ENCODE measurements at regions not wholly inside any gene's neighbourhood (a gene's known extent, or its start where the extent isn't known, plus 50 kb on each side); places are given as distances from the start of the nearest gene placed in this dataset.

- no peak for DNase-seq (ENCODE audit: low read depth)
- TF ChIP-seq, protein P1, sequence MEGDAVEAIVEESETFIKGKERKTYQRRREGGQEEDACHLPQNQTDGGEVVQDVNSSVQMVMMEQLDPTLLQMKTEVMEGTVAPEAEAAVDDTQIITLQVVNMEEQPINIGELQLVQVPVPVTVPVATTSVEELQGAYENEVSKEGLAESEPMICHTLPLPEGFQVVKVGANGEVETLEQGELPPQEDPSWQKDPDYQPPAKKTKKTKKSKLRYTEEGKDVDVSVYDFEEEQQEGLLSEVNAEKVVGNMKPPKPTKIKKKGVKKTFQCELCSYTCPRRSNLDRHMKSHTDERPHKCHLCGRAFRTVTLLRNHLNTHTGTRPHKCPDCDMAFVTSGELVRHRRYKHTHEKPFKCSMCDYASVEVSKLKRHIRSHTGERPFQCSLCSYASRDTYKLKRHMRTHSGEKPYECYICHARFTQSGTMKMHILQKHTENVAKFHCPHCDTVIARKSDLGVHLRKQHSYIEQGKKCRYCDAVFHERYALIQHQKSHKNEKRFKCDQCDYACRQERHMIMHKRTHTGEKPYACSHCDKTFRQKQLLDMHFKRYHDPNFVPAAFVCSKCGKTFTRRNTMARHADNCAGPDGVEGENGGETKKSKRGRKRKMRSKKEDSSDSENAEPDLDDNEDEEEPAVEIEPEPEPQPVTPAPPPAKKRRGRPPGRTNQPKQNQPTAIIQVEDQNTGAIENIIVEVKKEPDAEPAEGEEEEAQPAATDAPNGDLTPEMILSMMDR (conservative IDR thresholded peaks at IDR 0.05; ENCODE audit: control insufficient read depth, insufficient read depth, low read depth, low read length) = no peak
- no peak overlapping the region for H3K4me3 ChIP-seq (ENCODE audit: control insufficient read depth, low read depth, low read length)
Measured at GRCh38 chr10:34869135-34869836, 54.2 kb upstream of the PARD3 start.

GRCh38 chr10:34868589-34868988 is 53.5 kb upstream of the PARD3 start:
- TF ChIP-seq, protein P1 (conservative IDR thresholded peaks at IDR 0.05; ENCODE audit: control insufficient read depth, insufficient read depth, low read depth, low read length) = no peak
- H3K4me3 ChIP-seq (ENCODE audit: control insufficient read depth, low read depth, low read length) = no peak overlapping the region
- no peak for DNase-seq (ENCODE audit: low read depth)

- no peak overlapping the region for H3K4me3 ChIP-seq (ENCODE audit: control insufficient read depth, low read depth, low read length)
Measured at GRCh38 chr10:34866848-34867247, 51.8 kb upstream of the PARD3 start.

More at GRCh38 chr10:34866848-34867247, 51.8 kb upstream of the PARD3 start:
- no peak for DNase-seq (ENCODE audit: low read depth)
- TF ChIP-seq, protein P1 (conservative IDR thresholded peaks at IDR 0.05; ENCODE audit: control insufficient read depth, insufficient read depth, low read depth, low read length) = no peak

Measured in fibroblast of mammary gland (primary cell).